H9 (cell line): ENCODE measurements at regions not wholly inside any gene's neighbourhood (a gene's known extent, or its start where the extent isn't known, plus 50 kb on each side); places are given as distances from the start of the nearest gene placed in this dataset.

ENCODE experiments used
- DNase-seq: peaks from one replicate; pipeline ENCODE4 v3.0.0-alpha.2; 2017
- H2AFZ ChIP-seq: one replicate; pipeline ENCODE4 v1.6.1; 2013; ENCODE audit warnings: mild to moderate bottlenecking, low read length, control low read depth, moderate library complexity
- H2AK5ac ChIP-seq: 2 replicates; pipeline ENCODE4 v1.6.1; 2013; ENCODE audit warnings: low read length, control low read depth, mixed read lengths; ENCODE audit not compliant: insufficient read length
- H2BK120ac ChIP-seq: one replicate; pipeline ENCODE4 v1.6.1; 2013; ENCODE audit warnings: low read depth, mild to moderate bottlenecking, low read length, control low read depth, inconsistent platforms; ENCODE audit not compliant: poor library complexity, severe bottlenecking
- H2BK12ac ChIP-seq: 2 replicates; pipeline ENCODE4 v1.6.1; 2013; ENCODE audit warnings: low read length, control low read depth, mixed read lengths, low read depth; ENCODE audit not compliant: insufficient read length
- H2BK15ac ChIP-seq: 2 replicates; pipeline ENCODE4 v1.6.1; 2013; ENCODE audit warnings: low read depth, low read length, control low read depth
- H2BK20ac ChIP-seq: one replicate; pipeline ENCODE4 v1.6.1; 2013; ENCODE audit warnings: low read depth, mild to moderate bottlenecking, low read length, control low read depth, inconsistent platforms; ENCODE audit not compliant: poor library complexity, severe bottlenecking
- H2BK5ac ChIP-seq: 2 replicates; pipeline ENCODE4 v1.6.1; 2013; ENCODE audit warnings: low read length, control low read depth, mixed read lengths; ENCODE audit not compliant: insufficient read length
- H3K14ac ChIP-seq: 2 replicates; pipeline ENCODE4 v1.6.1; 2013; ENCODE audit warnings: low read length, control low read depth; ENCODE audit not compliant: insufficient read depth
- H3K18ac ChIP-seq: 2 replicates; pipeline ENCODE4 v1.6.1; 2013; ENCODE audit warnings: low read depth, mild to moderate bottlenecking, mixed read lengths, low read length, control low read depth; ENCODE audit not compliant: insufficient read length
- H3K23ac ChIP-seq: 2 replicates; pipeline ENCODE4 v1.6.1; 2013; ENCODE audit warnings: low read length, control low read depth, mixed read lengths, low read depth; ENCODE audit not compliant: insufficient read length
- H3K23me2 ChIP-seq: 2 replicates; pipeline ENCODE4 v1.6.1; 2013; ENCODE audit warnings: low read depth, mild to moderate bottlenecking, mixed read lengths, low read length, control low read depth; ENCODE audit not compliant: insufficient read length, poor library complexity, severe bottlenecking
- H3K27ac ChIP-seq: 2 replicates; pipeline ENCODE4 v1.5.1; 2013; ENCODE audit warnings: low read length, control low read depth, mixed read lengths, low read depth; ENCODE audit not compliant: insufficient read length
- H3K27me3 ChIP-seq: 2 replicates; pipeline ENCODE4 v1.6.1; 2013; ENCODE audit warnings: low read length, control low read depth, inconsistent platforms; ENCODE audit not compliant: insufficient read depth
- H3K4ac ChIP-seq: 2 replicates; pipeline ENCODE4 v1.6.1; 2013; ENCODE audit warnings: low read depth, mild to moderate bottlenecking, control low read depth, inconsistent platforms, low read length, moderate library complexity
- H3K4me1 ChIP-seq: 2 replicates; pipeline ENCODE4 v1.6.1; 2013; ENCODE audit warnings: low read length, control low read depth, inconsistent platforms; ENCODE audit not compliant: insufficient read depth
- H3K4me2 ChIP-seq: 2 replicates; pipeline ENCODE4 v1.6.1; 2013; ENCODE audit warnings: low read length, control low read depth, mixed read lengths; ENCODE audit not compliant: insufficient read length, insufficient read depth
- H3K56ac ChIP-seq: 2 replicates; pipeline ENCODE4 v1.6.1; 2013; ENCODE audit warnings: low read depth, mild to moderate bottlenecking, mixed read lengths, low read length, control low read depth; ENCODE audit not compliant: insufficient read length
- H3K79me1 ChIP-seq: 2 replicates; pipeline ENCODE4 v1.6.1; 2013; ENCODE audit warnings: low read depth, mild to moderate bottlenecking, moderate library complexity, low read length, control low read depth, inconsistent platforms; ENCODE audit not compliant: insufficient read depth, poor library complexity, severe bottlenecking
- H3K79me2 ChIP-seq: 2 replicates; pipeline ENCODE4 v1.6.1; 2013; ENCODE audit warnings: low read length, control low read depth, inconsistent platforms; ENCODE audit not compliant: insufficient read depth
- H3K9ac ChIP-seq: 2 replicates; pipeline ENCODE4 v1.6.1; 2013; ENCODE audit warnings: low read length, control low read depth, mixed read lengths; ENCODE audit not compliant: insufficient read length; ENCODE audit errors: extremely low read depth
- H3K9me3 ChIP-seq: one replicate; pipeline ENCODE4 v1.6.1; 2013; ENCODE audit warnings: low read depth, low read length, inconsistent platforms; ENCODE audit not compliant: control insufficient read depth
- H3T11ph ChIP-seq: one replicate; pipeline ENCODE4 v1.6.1; 2013; ENCODE audit warnings: mild to moderate bottlenecking, low read length, control low read depth, inconsistent platforms
- H4K20me1 ChIP-seq: one replicate; pipeline ENCODE4 v1.6.1; 2013; ENCODE audit not compliant: control insufficient read depth, insufficient read length, insufficient read depth
- H4K5ac ChIP-seq: 2 replicates; pipeline ENCODE4 v1.6.1; 2013; ENCODE audit warnings: low read depth, mild to moderate bottlenecking, mixed read lengths, low read length, control low read depth; ENCODE audit not compliant: insufficient read length
- H4K8ac ChIP-seq: replicated peaks from 2 replicates; pipeline ENCODE4 v1.6.1; 2013; ENCODE audit warnings: low read length, control low read depth, mixed read lengths, low read depth; ENCODE audit not compliant: insufficient read length
- H4K91ac ChIP-seq: 2 replicates; pipeline ENCODE4 v1.6.1; 2013; ENCODE audit warnings: low read depth, mild to moderate bottlenecking, moderate library complexity, mixed read lengths, low read length, control low read depth; ENCODE audit not compliant: insufficient read length
- H3K27ac Mint-ChIP-seq, 3 experiments: 2 replicates in 2 of 3; 3 replicates in 1 of 3; pipeline ENCODE4 v1.8.0; 2020 to 2021; ENCODE audit warnings: mixed read lengths in 3 of 3, mild to moderate bottlenecking in 1 of 3, moderate library complexity in 1 of 3
- H3K27me3 Mint-ChIP-seq: 2 replicates; pipeline ENCODE4 v1.8.0; 2021; ENCODE audit warnings: low read depth, mild to moderate bottlenecking, moderate library complexity, mixed read lengths
- H3K36me3 Mint-ChIP-seq, 3 experiments: 2 replicates in 2 of 3; 3 replicates in 1 of 3; pipeline ENCODE4 v1.8.0; 2020 to 2021; ENCODE audit warnings: low read depth in 3 of 3, mixed read lengths in 3 of 3; ENCODE audit not compliant: insufficient read depth in 1 of 3
- H3K4me1 Mint-ChIP-seq, 2 experiments: 2 replicates each; pipeline ENCODE4 v1.8.0; 2020; ENCODE audit warnings: mixed read lengths in 2 of 2
- H3K4me3 Mint-ChIP-seq, 2 experiments: 2 replicates in 1 of 2; 3 replicates in 1 of 2; pipeline ENCODE4 v1.8.0; 2020 to 2021; ENCODE audit warnings: mild to moderate bottlenecking in 2 of 2, mixed read lengths in 2 of 2, moderate library complexity in 1 of 2
- H3K9me3 Mint-ChIP-seq, 2 experiments: 2 replicates in 1 of 2; 3 replicates in 1 of 2; pipeline ENCODE4 v1.8.0; 2020; ENCODE audit warnings: mild to moderate bottlenecking in 2 of 2, mixed read lengths in 2 of 2, moderate library complexity in 1 of 2
- CTCF ChIP-seq: fragments of 200-600 bp; sonication (generic); conservative IDR thresholded peaks from 3 replicates; pipeline ENCODE4 v1.8.0; 2021; ENCODE audit warnings: antibody characterized with exemption, mild to moderate bottlenecking
- WGBS: extraction: QIAGEN DNeasy Blood & Tissue Kit; methylation state at CpG from one replicate; pipeline ENCODE4 v1.1.7; 2013; ENCODE audit warnings: missing lambda C conversion rate, low lambda C conversion rate, mixed read lengths; ENCODE audit not compliant: insufficient read length; ENCODE audit errors: extremely low coverage; 5-methylcytosine and 5-hydroxymethylcytosine counted together

- H2BK5ac ChIP-seq: no peak overlapping the region
- Mint-ChIP-seq H3K9me3 (peaks cover 11 to 15% of the 10 kb centered on the region in 2 experiments), H3K4me1 (peaks cover 23 to 31% of the 10 kb centered on the region in 2 experiments), H3K4me3 (no peak overlapping the region), H3K36me3 (peaks cover 0 to 5% (median 0%) of the 10 kb centered on the region in 3 experiments; a peak in 3 of 7 replicates), H3K27ac (no peak overlapping the region), H3K27me3 (peaks cover 15% of the 10 kb centered on the region)
- no peaks in the 10 kb centered on the region for H3K79me2 ChIP-seq
- H4K8ac ChIP-seq: no peak overlapping the region
- no peaks in the 10 kb centered on the region for H3K79me1 ChIP-seq
- no peaks in the 10 kb centered on the region for H3K23me2 ChIP-seq
- no peaks in the 10 kb centered on the region for H3K27me3 ChIP-seq
- H4K5ac ChIP-seq: no peak overlapping the region
- H3K18ac ChIP-seq: no peak overlapping the region
- no peak overlapping the region for H2AK5ac ChIP-seq
- WGBS: no CpG with 5 or more reads among the region's 2 CpGs
- no peak overlapping the region for H3T11ph ChIP-seq
- no peak overlapping the region for H2BK120ac ChIP-seq
- H2BK20ac ChIP-seq: no peak overlapping the region
- no peaks in the 10 kb centered on the region for H3K4me1 ChIP-seq
- no peak overlapping the region for H2BK12ac ChIP-seq
- no peak overlapping the region for H3K9ac ChIP-seq
- no peak overlapping the region for H3K4ac ChIP-seq
- no peak overlapping the region for H3K4me2 ChIP-seq
- no peak overlapping the region for H2AFZ ChIP-seq
- no peak overlapping the region for H3K56ac ChIP-seq
- H3K9me3 ChIP-seq: no peaks in the 10 kb centered on the region
- no peaks in the 10 kb centered on the region for H4K20me1 ChIP-seq
- no peak overlapping the region for H3K27ac ChIP-seq
- no peak overlapping the region for H3K23ac ChIP-seq
- TF ChIP-seq CTCF: no peak
- no peak overlapping the region for H3K14ac ChIP-seq
- no peak for DNase-seq
- H2BK15ac ChIP-seq: no peak overlapping the region
- no peak overlapping the region for H4K91ac ChIP-seq
These were observed 64.9 kb upstream of the C15orf39 start for GRCh38 chr15:75136758-75137157.
